Endothelial cell of umbilical vein (primary cell): ENCODE measurements at regions not wholly inside any gene's neighbourhood (a gene's known extent, or its start where the extent isn't known, plus 50 kb on each side); places are given as distances from the start of the nearest gene placed in this dataset.

Source experiments
- BruUV-seq: library from RNA; stranded (reverse); fragments of 400-500 nt; replicated peaks from 2 replicates; lab custom pipeline; 2021; lab: Mats Ljungman, UMichigan
- CTCF ChIA-PET: fragments of 300-600, 350-600 bp; sonication (Branson Sonifier 250); formaldehyde crosslinking; loops from one replicate; lab custom pipeline; 2021; ENCODE audit warnings: antibody characterized with exemption, inconsistent platforms; lab: Charles Lee
- POLR2A ChIA-PET: fragments of 300-600, 350-600 bp; sonication (Branson Sonifier 250); formaldehyde crosslinking; loops from one replicate; lab custom pipeline; 2021; ENCODE audit warnings: antibody characterized with exemption, inconsistent platforms; lab: Charles Lee
- DNase-seq: peaks from one replicate; pipeline ENCODE4 v3.0.0-alpha.2; 2011; ENCODE audit warnings: low read depth, low spot score
- FAIRE-seq: peaks from 2 replicates; lab custom pipeline; 2011; peaks lifted over from hg19 to GRCh38; lab: Jason Lieb, UNC
- H2AFZ ChIP-seq: 2 replicates; pipeline ENCODE4 v1.6.0; 2012; ENCODE audit warnings: low read depth, low read length, control low read depth, inconsistent platforms
- H3K27ac ChIP-seq: 2 replicates; pipeline ENCODE4 v1.5.1; 2011; ENCODE audit warnings: low read depth, mild to moderate bottlenecking, control low read depth, low read length, moderate library complexity; ENCODE audit not compliant: insufficient read depth
- H3K27me3 ChIP-seq, 2 experiments: 2 replicates each; pipeline versions ENCODE4 v1.6.0 to v1.6.1; 2011; ENCODE audit warnings: low read length in 2 of 2, mixed read lengths in 1 of 2; ENCODE audit not compliant: control insufficient read depth in 2 of 2, insufficient read depth in 2 of 2
- H3K36me3 ChIP-seq, 2 experiments: 2 replicates in 1 of 2; 3 replicates in 1 of 2; pipeline ENCODE4 v1.5.1; 2011; ENCODE audit warnings: low read length in 2 of 2, mild to moderate bottlenecking in 1 of 2, moderate library complexity in 1 of 2; ENCODE audit not compliant: control insufficient read depth in 2 of 2, insufficient read depth in 2 of 2; ENCODE audit errors: extremely low read depth in 1 of 2
- H3K4me1 ChIP-seq: 3 replicates; pipeline ENCODE4 v1.5.1; 2011; ENCODE audit warnings: mild to moderate bottlenecking, low read length; ENCODE audit not compliant: control insufficient read depth, insufficient read depth; ENCODE audit errors: extremely low read depth
- H3K4me2 ChIP-seq: 2 replicates; pipeline ENCODE4 v1.6.1; 2011; ENCODE audit warnings: low read length, control low read depth, mixed read lengths; ENCODE audit not compliant: insufficient read depth
- H3K4me3 ChIP-seq, 3 experiments: fragments of 200-600 bp in 1 of 3; sonication (generic), shearing (Covaris generic) in 1 of 3; replicated peaks in 1 of 3; 2 replicates each; pipeline ENCODE4 v1.5.1; 2011 to 2016; ENCODE audit warnings: control low read depth in 3 of 3, low read length in 3 of 3, mild to moderate bottlenecking in 2 of 3, inconsistent platforms in 1 of 3, low read depth in 1 of 3, moderate library complexity in 1 of 3; ENCODE audit not compliant: insufficient read depth in 1 of 3
- H3K79me2 ChIP-seq: 2 replicates; pipeline ENCODE4 v1.6.0; 2012; ENCODE audit warnings: low read length, inconsistent platforms; ENCODE audit not compliant: control insufficient read depth, insufficient read depth
- H3K9ac ChIP-seq: replicated peaks from 2 replicates; pipeline ENCODE3; 2011; ENCODE audit warnings: low read length, control low read depth; ENCODE audit not compliant: insufficient read depth; ENCODE audit errors: extremely low read depth
- H3K9me1 ChIP-seq: replicated peaks from 3 replicates; pipeline ENCODE4 v1.6.0; 2011; ENCODE audit warnings: mild to moderate bottlenecking, low read length; ENCODE audit not compliant: control insufficient read depth, insufficient read depth; ENCODE audit errors: extremely low read depth
- H3K9me3 ChIP-seq: replicated peaks from 2 replicates; pipeline ENCODE4 v1.5.1; 2012; ENCODE audit warnings: low read length, inconsistent platforms; ENCODE audit not compliant: control insufficient read depth, insufficient read depth
- H4K20me1 ChIP-seq: replicated peaks from 2 replicates; pipeline ENCODE3; 2011; ENCODE audit warnings: mild to moderate bottlenecking, low read length; ENCODE audit not compliant: control insufficient read depth, insufficient read depth; ENCODE audit errors: extremely low read depth
- CTCF ChIP-seq, 2 donors: IDR thresholded peaks; 1 replicate in 1 of 2; 2 replicates in 1 of 2; pipeline ENCODE4 v1.5.1; 2011; ENCODE audit warnings: low read length in 2 of 2, mild to moderate bottlenecking in 2 of 2, moderate library complexity in 2 of 2, control low read depth in 1 of 2, inconsistent platforms in 1 of 2, low read depth in 1 of 2; ENCODE audit not compliant: insufficient read depth in 1 of 2; ENCODE audit errors: extremely low read depth in 1 of 2
- EZH2 ChIP-seq: IDR thresholded peaks from 2 replicates; pipeline ENCODE4 v1.6.1; 2012; ENCODE audit warnings: borderline replicate concordance, low read depth, mild to moderate bottlenecking, moderate library complexity, low read length, inconsistent platforms; ENCODE audit not compliant: severe bottlenecking
- FOS ChIP-seq: IDR thresholded peaks from 2 replicates; pipeline ENCODE4 v1.6.1; 2011; ENCODE audit warnings: mild to moderate bottlenecking, low read length, moderate library complexity, borderline replicate concordance; ENCODE audit not compliant: insufficient read depth
- GATA2 ChIP-seq: IDR thresholded peaks from 2 replicates; pipeline ENCODE4 v1.7.0; 2011; ENCODE audit warnings: low read depth, mild to moderate bottlenecking, moderate library complexity, mixed read lengths, low read length; ENCODE audit not compliant: insufficient read length, insufficient read depth
- JUN ChIP-seq: IDR thresholded peaks from 2 replicates; pipeline ENCODE4 v1.6.1; 2011; ENCODE audit warnings: borderline replicate concordance, low read depth; ENCODE audit not compliant: insufficient read length, insufficient read depth
- MYC ChIP-seq: IDR thresholded peaks from one replicate; pipeline ENCODE4 v1.6.1; 2011; ENCODE audit warnings: mild to moderate bottlenecking, low read depth, low read length
- POLR2A ChIP-seq: IDR thresholded peaks from 2 replicates; pipeline ENCODE4 v1.6.1; 2012; ENCODE audit warnings: low read depth, mild to moderate bottlenecking, control low read depth, low read length
- POLR2AphosphoS5 ChIP-seq: IDR thresholded peaks from 2 replicates; pipeline ENCODE4 v1.6.1; 2012; ENCODE audit warnings: low read depth, mild to moderate bottlenecking, control low read depth, low read length, moderate library complexity; ENCODE audit not compliant: insufficient read depth
- dilution Hi-C: fragments of 300-500 bp; cut with MboI; formaldehyde crosslinking; loops from one replicate; pipeline ENCODE4 v1.15.0; 2019; ENCODE audit warnings: low sequenced_read_pairs; ENCODE audit not compliant: extremely low pct_ligation_motif_present
- intact Hi-C: fragments of 100-400 bp; cut with micrococcal nuclease; formaldehyde crosslinking; loops from one replicate; pipeline ENCODE4 v1.10.0; 2022
- TF ChIP-seq, protein P1 (sequence below): IDR thresholded peaks from 2 replicates; pipeline ENCODE4 v1.6.1; 2011; ENCODE audit not compliant: insufficient read depth, insufficient read length

- no peak overlapping the region for H3K4me3 ChIP-seq
- no peak overlapping the region for H3K27ac ChIP-seq
- H3K4me1 ChIP-seq, result no peaks in the 10 kb centered on the region
- H3K27me3 ChIP-seq, result no peaks in the 10 kb centered on the region
- no peaks in the 10 kb centered on the region for H3K79me2 ChIP-seq
- intact Hi-C loops (no loop called here), dilution Hi-C loops (no loop called here)
- DNase-seq, result no peak
- no peaks in the 10 kb centered on the region for H3K9me1 ChIP-seq
- FAIRE-seq, result no peak
- CTCF ChIA-PET, result no interaction called here
- H4K20me1 ChIP-seq, result no peaks in the 10 kb centered on the region
- BruUV-seq, result no TSS peak
- no peak overlapping the region for H3K9ac ChIP-seq
- H3K4me2 ChIP-seq, result no peak overlapping the region
- no peaks in the 10 kb centered on the region for H3K36me3 ChIP-seq
- POLR2A ChIA-PET, result no interaction called here
- H2AFZ ChIP-seq, result no peak overlapping the region
- H3K9me3 ChIP-seq, result no peaks in the 10 kb centered on the region
- TF ChIP-seq POLR2A (no peak), MYC (no peak), JUN (no peak), EZH2 (no peak), POLR2AphosphoS5 (no peak), FOS (no peak), CTCF (IDR thresholded peaks at IDR 0.05; ENCODE audit: extremely low read depth in 1 of 2, insufficient read depth in 1 of 2, low read depth in 1 of 2, low read length in 2 of 2) (no peak), GATA2 (no peak)
- TF ChIP-seq, protein P1, sequence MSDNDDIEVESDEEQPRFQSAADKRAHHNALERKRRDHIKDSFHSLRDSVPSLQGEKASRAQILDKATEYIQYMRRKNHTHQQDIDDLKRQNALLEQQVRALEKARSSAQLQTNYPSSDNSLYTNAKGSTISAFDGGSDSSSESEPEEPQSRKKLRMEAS, result no peak
These were observed 930.8 kb downstream of the QKI start for GRCh38 chr6:164345327-164345726.
